Esophagus squamous epithelium (tissue), 4 donors: ENCODE measurements at regions not wholly inside any gene's neighbourhood (a gene's known extent, or its start where the extent isn't known, plus 50 kb on each side); places are given as distances from the start of the nearest gene placed in this dataset.

Experiments
- POLR2A ChIP-seq, 4 donors: fragments of 450-650 bp; IDR thresholded peaks; one replicate each; pipeline ENCODE4 v1.6.1; 2017; ENCODE audit warnings: antibody characterized with exemption in 4 of 4, mild to moderate bottlenecking in 4 of 4, moderate library complexity in 3 of 4
- TF ChIP-seq, protein P1 (sequence below), 6 experiments: fragments of 450-650 bp in 4 of 6; fragments of 200-600 bp in 2 of 6; sonication (generic) in 2 of 6; IDR thresholded peaks; one replicate each; pipeline ENCODE4 v1.5.1; 2016 to 2019; ENCODE audit warnings: antibody characterized with exemption in 6 of 6, mild to moderate bottlenecking in 4 of 6, moderate library complexity in 4 of 6

- no peak for TF ChIP-seq POLR2A (IDR thresholded peaks at IDR 0.05)
- TF ChIP-seq, protein P1, sequence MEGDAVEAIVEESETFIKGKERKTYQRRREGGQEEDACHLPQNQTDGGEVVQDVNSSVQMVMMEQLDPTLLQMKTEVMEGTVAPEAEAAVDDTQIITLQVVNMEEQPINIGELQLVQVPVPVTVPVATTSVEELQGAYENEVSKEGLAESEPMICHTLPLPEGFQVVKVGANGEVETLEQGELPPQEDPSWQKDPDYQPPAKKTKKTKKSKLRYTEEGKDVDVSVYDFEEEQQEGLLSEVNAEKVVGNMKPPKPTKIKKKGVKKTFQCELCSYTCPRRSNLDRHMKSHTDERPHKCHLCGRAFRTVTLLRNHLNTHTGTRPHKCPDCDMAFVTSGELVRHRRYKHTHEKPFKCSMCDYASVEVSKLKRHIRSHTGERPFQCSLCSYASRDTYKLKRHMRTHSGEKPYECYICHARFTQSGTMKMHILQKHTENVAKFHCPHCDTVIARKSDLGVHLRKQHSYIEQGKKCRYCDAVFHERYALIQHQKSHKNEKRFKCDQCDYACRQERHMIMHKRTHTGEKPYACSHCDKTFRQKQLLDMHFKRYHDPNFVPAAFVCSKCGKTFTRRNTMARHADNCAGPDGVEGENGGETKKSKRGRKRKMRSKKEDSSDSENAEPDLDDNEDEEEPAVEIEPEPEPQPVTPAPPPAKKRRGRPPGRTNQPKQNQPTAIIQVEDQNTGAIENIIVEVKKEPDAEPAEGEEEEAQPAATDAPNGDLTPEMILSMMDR (IDR thresholded peaks at IDR 0.05) = no peak
These were observed 109.6 kb upstream of the SLC14A2 start for GRCh38 chr18:45505497-45506206.
